Natural killer cell (primary cell): ENCODE measurements at regions not wholly inside any gene's neighbourhood (a gene's known extent, or its start where the extent isn't known, plus 50 kb on each side); places are given as distances from the start of the nearest gene placed in this dataset.
A peak's percentile ranks its signal among the peaks of the same experiment; 100 is the strongest.

Experiments
- ATAC-seq, 3 donors: fragments of 150-1000 bp in 2 of 3; fragments of 200-7000 bp in 1 of 3; cut with Tn5 transposase; 1 replicate in 1 of 3; 2 replicates in 2 of 3; pipeline ENCODE4 v1.10.0; 2021; ENCODE audit warnings: mild to moderate bottlenecking in 2 of 3, moderate library complexity in 2 of 3
- DNase-seq, 2 donors: peaks; one replicate each; pipeline versions ENCODE4 v3.0.0 to v3.0.0-alpha.2; 2013 to 2021; ENCODE audit warnings: mixed read lengths in 1 of 2
- H3K27ac ChIP-seq: one replicate; pipeline ENCODE4 v1.5.1; 2013; ENCODE audit warnings: mild to moderate bottlenecking, low read length
- H3K27me3 ChIP-seq: one replicate; pipeline ENCODE4 v1.6.1; 2013; ENCODE audit warnings: low read length; ENCODE audit not compliant: control insufficient read depth, insufficient read depth
- H3K36me3 ChIP-seq: one replicate; pipeline ENCODE4 v1.6.1; 2013; ENCODE audit warnings: low read length; ENCODE audit not compliant: control insufficient read depth, insufficient read depth
- H3K4me1 ChIP-seq: one replicate; pipeline ENCODE4 v1.6.1; 2013; ENCODE audit warnings: low read length; ENCODE audit not compliant: control insufficient read depth, insufficient read depth
- H3K4me3 ChIP-seq: one replicate; pipeline ENCODE4 v1.5.1; 2013; ENCODE audit warnings: low read length
- H3K9me3 ChIP-seq: one replicate; pipeline ENCODE4 v1.6.1; 2013; ENCODE audit warnings: low read length; ENCODE audit not compliant: control insufficient read depth, insufficient read depth
- H3K27ac Mint-ChIP-seq, 2 donors: one replicate each; pipeline ENCODE4 v1.8.0; 2022; ENCODE audit warnings: mild to moderate bottlenecking in 2 of 2, mixed read lengths in 2 of 2, moderate library complexity in 1 of 2
- H3K27me3 Mint-ChIP-seq, 2 donors: one replicate each; pipeline ENCODE4 v1.8.0; 2022; ENCODE audit warnings: low read depth in 2 of 2, mixed read lengths in 2 of 2
- H3K36me3 Mint-ChIP-seq: one replicate; pipeline ENCODE4 v1.8.0; 2022; ENCODE audit warnings: mixed read lengths
- H3K4me1 Mint-ChIP-seq, 2 donors: one replicate each; pipeline ENCODE4 v1.8.0; 2022; ENCODE audit warnings: mixed read lengths in 2 of 2
- H3K4me3 Mint-ChIP-seq: one replicate; pipeline ENCODE4 v1.8.0; 2022; ENCODE audit warnings: mild to moderate bottlenecking, moderate library complexity, mixed read lengths
- H3K9me3 Mint-ChIP-seq, 2 donors: one replicate each; pipeline ENCODE4 v1.8.0; 2022; ENCODE audit warnings: mixed read lengths in 2 of 2
- WGBS: methylation state at CpG from one replicate; pipeline ENCODE4 v1.1.7; 2013; ENCODE audit warnings: missing lambda C conversion rate; ENCODE audit not compliant: insufficient coverage; 5-methylcytosine and 5-hydroxymethylcytosine counted together
- intact Hi-C: fragments of 100-400 bp; cut with micrococcal nuclease; formaldehyde crosslinking; loops from one replicate; pipeline ENCODE4 v1.14.2; 2022
- TF ChIP-seq, protein P1 (sequence below): fragments of 200-600 bp; IDR thresholded peaks from one replicate; pipeline ENCODE4 v1.8.0; 2022; ENCODE audit warnings: antibody characterized with exemption

DNA sequence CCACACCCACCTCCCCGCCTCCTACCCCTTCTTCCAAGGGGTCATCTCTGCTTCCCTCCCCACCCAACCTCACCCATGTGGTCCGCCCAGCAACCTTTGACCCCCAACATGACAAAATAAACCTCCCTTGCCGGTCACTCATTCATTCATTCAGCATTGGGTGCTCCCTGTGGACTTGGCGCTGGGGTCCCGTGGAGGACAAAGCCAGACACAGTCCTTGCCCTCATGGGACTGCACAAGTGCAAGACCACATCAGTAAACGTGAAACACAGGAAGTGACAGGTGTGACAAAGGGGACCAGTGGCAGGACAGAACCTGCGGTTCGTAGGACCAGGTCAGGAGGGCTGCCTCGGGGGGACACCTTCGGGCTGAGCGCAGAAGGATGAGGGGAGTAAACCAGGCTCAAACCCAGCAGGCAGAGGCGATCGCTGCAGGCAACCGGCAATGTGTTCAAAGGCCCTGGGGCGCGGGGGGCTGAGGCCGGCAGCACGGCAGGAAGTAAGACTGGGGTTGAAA, 185.4 kb downstream of the SEC14L1 start:
- 36% methylated on average over 18 of the region's 18 CpGs for WGBS
- peak overlapping the region; percentile 65 for H3K4me3 Mint-ChIP-seq
- no peak for ATAC-seq

DNA sequence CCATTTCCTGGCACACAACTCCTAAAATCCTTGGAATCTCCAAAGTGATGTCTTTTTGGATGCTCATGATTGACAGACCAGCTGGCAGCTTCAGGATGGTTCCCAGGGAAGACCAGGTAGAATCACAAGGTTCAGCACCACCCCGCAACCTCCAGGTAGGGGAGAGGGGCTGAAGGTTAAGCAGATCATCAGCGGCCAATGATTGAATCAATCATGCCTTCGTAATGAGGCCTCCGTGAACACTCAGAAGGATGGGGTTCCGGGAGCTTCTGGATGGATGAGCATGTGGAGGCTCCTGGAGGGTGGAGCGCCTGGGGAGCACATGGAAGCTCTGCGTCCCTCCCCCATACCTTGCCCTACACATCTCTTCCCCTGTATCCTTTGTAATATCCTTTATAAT, 185.9 kb downstream of the SEC14L1 start:
- H3K36me3 Mint-ChIP-seq, result no peaks in the 10 kb centered on the region
- Histone ChIP-seq H3K4me1 (peaks cover 89% of the 10 kb centered on the region), H3K9me3 (no peaks in the 10 kb centered on the region), H3K36me3 (no peaks in the 10 kb centered on the region), H3K27ac (peak overlapping the region; percentile 70), H3K4me3 (no peak overlapping the region), H3K27me3 (no peaks in the 10 kb centered on the region)
- no peak for ATAC-seq
- intact Hi-C loops, result loop anchor here (5.0 to 10.0 kb wide), 2 partner anchors 338 to 556 kb away; no protein-coding TSS in a partner anchor
- H3K9me3 Mint-ChIP-seq, result peaks cover 0 to 2% of the 10 kb centered on the region in 2 donors
- H3K4me3 Mint-ChIP-seq, result no peak overlapping the region
- 96% methylated on average over 7 of the region's 7 CpGs for WGBS
- TF ChIP-seq, protein P1, sequence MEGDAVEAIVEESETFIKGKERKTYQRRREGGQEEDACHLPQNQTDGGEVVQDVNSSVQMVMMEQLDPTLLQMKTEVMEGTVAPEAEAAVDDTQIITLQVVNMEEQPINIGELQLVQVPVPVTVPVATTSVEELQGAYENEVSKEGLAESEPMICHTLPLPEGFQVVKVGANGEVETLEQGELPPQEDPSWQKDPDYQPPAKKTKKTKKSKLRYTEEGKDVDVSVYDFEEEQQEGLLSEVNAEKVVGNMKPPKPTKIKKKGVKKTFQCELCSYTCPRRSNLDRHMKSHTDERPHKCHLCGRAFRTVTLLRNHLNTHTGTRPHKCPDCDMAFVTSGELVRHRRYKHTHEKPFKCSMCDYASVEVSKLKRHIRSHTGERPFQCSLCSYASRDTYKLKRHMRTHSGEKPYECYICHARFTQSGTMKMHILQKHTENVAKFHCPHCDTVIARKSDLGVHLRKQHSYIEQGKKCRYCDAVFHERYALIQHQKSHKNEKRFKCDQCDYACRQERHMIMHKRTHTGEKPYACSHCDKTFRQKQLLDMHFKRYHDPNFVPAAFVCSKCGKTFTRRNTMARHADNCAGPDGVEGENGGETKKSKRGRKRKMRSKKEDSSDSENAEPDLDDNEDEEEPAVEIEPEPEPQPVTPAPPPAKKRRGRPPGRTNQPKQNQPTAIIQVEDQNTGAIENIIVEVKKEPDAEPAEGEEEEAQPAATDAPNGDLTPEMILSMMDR, result no peak
- no peak for DNase-seq
- peak overlapping the region; percentile 82 to 95 for H3K27ac Mint-ChIP-seq
- H3K4me1 Mint-ChIP-seq, result peaks cover 39 to 49% of the 10 kb centered on the region in 2 donors
- H3K27me3 Mint-ChIP-seq, result no peaks in the 10 kb centered on the region

More for the DNA sequence above, 185.4 kb downstream of the SEC14L1 start:
- Mint-ChIP-seq H3K27ac (peak overlapping the region; percentile 82 to 95), H3K27me3 (no peaks in the 10 kb centered on the region), H3K36me3 (no peaks in the 10 kb centered on the region), H3K9me3 (peaks cover 0 to 2% of the 10 kb centered on the region in 2 donors), H3K4me1 (peaks cover 34 to 44% of the 10 kb centered on the region in 2 donors)
- Histone ChIP-seq H3K27me3 (no peaks in the 10 kb centered on the region), H3K4me1 (peaks cover 84% of the 10 kb centered on the region), H3K4me3 (no peak overlapping the region), H3K36me3 (no peaks in the 10 kb centered on the region), H3K9me3 (no peaks in the 10 kb centered on the region), H3K27ac (peak overlapping the region; percentile 70)
- DNase-seq, result peak; percentile 21 to 55
- TF ChIP-seq, protein P1, result no peak
- intact Hi-C loops, result loop anchor here (5.0 to 10.0 kb wide), 2 partner anchors 339 to 556 kb away; no protein-coding TSS in a partner anchor

DNA sequence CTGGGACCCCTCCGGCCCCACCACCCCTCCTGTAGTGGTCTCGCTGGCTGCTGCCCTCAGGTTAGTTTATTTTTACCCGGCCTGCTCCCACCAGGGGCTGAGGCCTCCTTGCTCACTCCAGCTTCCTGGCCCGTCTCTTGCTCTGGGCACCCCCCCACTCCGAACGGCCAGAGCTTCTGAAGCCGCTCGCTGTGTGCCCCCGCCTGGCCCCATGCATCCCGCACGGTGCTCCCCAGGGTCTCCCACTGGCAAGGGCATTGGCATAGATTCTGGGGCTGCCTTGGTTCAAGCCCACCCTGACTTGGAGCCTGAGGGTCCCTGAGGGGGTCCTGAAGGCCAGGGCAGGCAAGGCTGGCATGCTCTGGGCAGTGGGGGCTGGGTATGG, 186.4 kb downstream of the SEC14L1 start:
- Mint-ChIP-seq H3K4me3 (no peak overlapping the region), H3K36me3 (no peaks in the 10 kb centered on the region), H3K27ac (no peak overlapping the region), H3K4me1 (peaks cover 44 to 54% of the 10 kb centered on the region in 2 donors), H3K27me3 (no peaks in the 10 kb centered on the region), H3K9me3 (peaks cover 0 to 2% of the 10 kb centered on the region in 2 donors)
- no peak for ATAC-seq
- Histone ChIP-seq H3K4me3 (no peak overlapping the region), H3K27me3 (no peaks in the 10 kb centered on the region), H3K4me1 (peaks cover 90% of the 10 kb centered on the region), H3K27ac (no peak overlapping the region), H3K36me3 (no peaks in the 10 kb centered on the region), H3K9me3 (no peaks in the 10 kb centered on the region)
- peak in 1 of 2 donors; percentile 14 for DNase-seq
- WGBS, result 97% methylated on average over 11 of the region's 11 CpGs
- intact Hi-C loops, result loop anchor here (5.0 to 10.0 kb wide), 2 partner anchors 338 to 555 kb away; no protein-coding TSS in a partner anchor
- TF ChIP-seq, protein P1, result no peak
